IMR-90 (cell line): ENCODE measurements at regions not wholly inside any gene's neighbourhood (a gene's known extent, or its start where the extent isn't known, plus 50 kb on each side); places are given as distances from the start of the nearest gene placed in this dataset.

Source experiments
- CTCF ChIP-seq: conservative IDR thresholded peaks from 2 replicates; pipeline ENCODE4 v1.5.1; 2012; ENCODE audit warnings: mild to moderate bottlenecking, low read depth, low read length, improper control_type of control experiment
- POLR2A ChIP-seq: IDR thresholded peaks from 2 replicates; pipeline ENCODE4 v1.6.1; 2012; ENCODE audit warnings: mild to moderate bottlenecking, low read depth, low read length
- RAD21 ChIP-seq: IDR thresholded peaks from 2 replicates; pipeline ENCODE4 v1.6.1; 2012; ENCODE audit warnings: low read length, improper control_type of control experiment

GRCh38 chr4:26132858-26133257 is 188.0 kb upstream of the RBPJ start:
- TF ChIP-seq CTCF = no peak
- no peak for TF ChIP-seq RAD21
- no peak for TF ChIP-seq POLR2A
